SJSA1 (cell line): ENCODE measurements at regions not wholly inside any gene's neighbourhood (a gene's known extent, or its start where the extent isn't known, plus 50 kb on each side); places are given as distances from the start of the nearest gene placed in this dataset.

Source experiments
- DNase-seq, 2 experiments: peaks; one replicate each; pipeline ENCODE4 v3.0.0-alpha.2; 2015 to 2020; ENCODE audit warnings: low spot score in 2 of 2, low read depth in 1 of 2
- H3K27ac ChIP-seq: fragments of 250-450 bp; sonication (Bioruptor Pico); 2 replicates; pipeline ENCODE4 v1.5.1; 2020; ENCODE audit warnings: mild to moderate bottlenecking, moderate library complexity
- H3K27me3 ChIP-seq: fragments of 250-450 bp; sonication (Bioruptor Pico); replicated peaks from 2 replicates; pipeline ENCODE4 v1.5.1; 2020; ENCODE audit warnings: mild to moderate bottlenecking, moderate library complexity
- H3K36me3 ChIP-seq: fragments of 250-450 bp; sonication (Bioruptor Pico); 2 replicates; pipeline ENCODE4 v1.5.1; 2020; ENCODE audit warnings: mild to moderate bottlenecking
- H3K4me1 ChIP-seq: fragments of 250-450 bp; sonication (Bioruptor Pico); replicated peaks from 2 replicates; pipeline ENCODE4 v1.6.1; 2021; ENCODE audit warnings: mild to moderate bottlenecking
- H3K4me3 ChIP-seq: fragments of 250-450 bp; sonication (Bioruptor Pico); 2 replicates; pipeline ENCODE4 v1.5.1; 2020; ENCODE audit warnings: mild to moderate bottlenecking
- H3K9me3 ChIP-seq: fragments of 250-450 bp; sonication (Bioruptor Pico); replicated peaks from 2 replicates; pipeline ENCODE4 v1.5.1; 2020; ENCODE audit warnings: mild to moderate bottlenecking

- Histone ChIP-seq H3K9me3 (no peaks in the 10 kb centered on the region), H3K27me3 (no peaks in the 10 kb centered on the region), H3K27ac (no peak overlapping the region), H3K36me3 (no peaks in the 10 kb centered on the region), H3K4me3 (no peak overlapping the region), H3K4me1 (no peaks in the 10 kb centered on the region)
- no peak for DNase-seq
Observed at GRCh38 chr7:41756650-41757182, 53.8 kb upstream of the INHBA start.

- DNase-seq = no peak
Observed at GRCh38 chr7:41755096-41755495, 52.2 kb upstream of the INHBA start.

GRCh38 chr7:41754046-41754445 lies 51.2 kb upstream of the INHBA start:
- no peak for DNase-seq

More at GRCh38 chr7:41755096-41755495, 52.2 kb upstream of the INHBA start:
- Histone ChIP-seq H3K27ac (no peak overlapping the region), H3K4me3 (no peak overlapping the region), H3K4me1 (no peaks in the 10 kb centered on the region), H3K36me3 (no peaks in the 10 kb centered on the region), H3K27me3 (no peaks in the 10 kb centered on the region), H3K9me3 (no peaks in the 10 kb centered on the region)

More at GRCh38 chr7:41754046-41754445, 51.2 kb upstream of the INHBA start:
- Histone ChIP-seq H3K4me1 (no peaks in the 10 kb centered on the region), H3K27me3 (no peaks in the 10 kb centered on the region), H3K9me3 (no peaks in the 10 kb centered on the region; the same call in 1 of the 2 replicates), H3K36me3 (no peaks in the 10 kb centered on the region), H3K27ac (no peak overlapping the region), H3K4me3 (no peak overlapping the region)
